ENCODE measurements at regions not wholly inside any gene's neighbourhood (a gene's known extent, or its start where the extent isn't known, plus 50 kb on each side); places are given as distances from the start of the nearest gene placed in this dataset.
"Not testable (repeated sequence)": the region's sequence is repeated elsewhere in the genome, so short reads cannot be mapped to it uniquely, and the experiment has no call there.

- DNase-seq (ENCODE audit: low spot score), result no peak
Measured at GRCh38 chr12:90611048-90611447, 343.9 kb downstream of the CCER1 start.

GRCh38 chr12:90593596-90594295 lies 361.2 kb downstream of the CCER1 start:
- DNase-seq (ENCODE audit: low spot score), result no peak

GRCh38 chr12:90589956-90590355 lies 365.0 kb downstream of the CCER1 start:
- DNase-seq (ENCODE audit: low spot score), result no peak

GRCh38 chr12:90585640-90586304 lies 369.2 kb downstream of the CCER1 start:
- no peak for DNase-seq (ENCODE audit: low spot score)

GRCh38 chr12:90576707-90577106 lies 378.3 kb downstream of the CCER1 start:
- no peak for DNase-seq (ENCODE audit: low spot score)

- DNase-seq (ENCODE audit: low spot score), result no peak
Measured at GRCh38 chr12:90575995-90576394, 379.0 kb downstream of the CCER1 start.

GRCh38 chr12:90574676-90575075 lies 380.3 kb downstream of the CCER1 start:
- no peak for DNase-seq (ENCODE audit: low spot score)

GRCh38 chr12:90572778-90573177 lies 382.2 kb downstream of the CCER1 start:
- DNase-seq (ENCODE audit: low spot score), result no peak

- no peak for DNase-seq (ENCODE audit: low spot score)
Measured at GRCh38 chr12:90569685-90570084, 385.3 kb downstream of the CCER1 start.

- no peak for DNase-seq (ENCODE audit: low spot score)
Measured at GRCh38 chr12:90562671-90563070, 392.3 kb downstream of the CCER1 start.

- DNase-seq (ENCODE audit: low spot score), result no peak
Measured at GRCh38 chr12:90548595-90548994, 406.4 kb downstream of the CCER1 start.

GRCh38 chr12:90546511-90546910 lies 408.5 kb downstream of the CCER1 start:
- DNase-seq (ENCODE audit: low spot score), result no peak

- no peak for DNase-seq (ENCODE audit: low spot score)
Measured at GRCh38 chr12:90543841-90544240, 411.1 kb downstream of the CCER1 start.

- no peak for DNase-seq (ENCODE audit: low spot score)
Measured at GRCh38 chr12:90543374-90543773, 411.6 kb downstream of the CCER1 start.

- not testable (repeated sequence) for DNase-seq (ENCODE audit: low spot score)
Measured at GRCh38 chr12:90542852-90543251, 412.1 kb downstream of the CCER1 start.

- DNase-seq (ENCODE audit: low spot score), result not testable (repeated sequence)
Measured at GRCh38 chr12:90533828-90534227, 421.1 kb downstream of the CCER1 start.

- no peak for DNase-seq (ENCODE audit: low spot score)
Measured at GRCh38 chr12:90520002-90520734, 434.8 kb downstream of the CCER1 start.

- no peak for DNase-seq (ENCODE audit: low spot score)
Measured at GRCh38 chr12:90519285-90519684, 435.7 kb downstream of the CCER1 start.

GRCh38 chr12:90515199-90516175 lies 439.5 kb downstream of the CCER1 start:
- DNase-seq (ENCODE audit: low spot score), result no peak

GRCh38 chr12:90514325-90514724 lies 440.7 kb downstream of the CCER1 start:
- no peak for DNase-seq (ENCODE audit: low spot score)

- no peak for DNase-seq (ENCODE audit: low spot score)
Measured at GRCh38 chr12:90512518-90512917, 442.5 kb downstream of the CCER1 start.

GRCh38 chr12:90510948-90511347 lies 444.0 kb downstream of the CCER1 start:
- no peak for DNase-seq (ENCODE audit: low spot score)
